Keratinocyte (primary cell): ENCODE measurements at regions not wholly inside any gene's neighbourhood (a gene's known extent, or its start where the extent isn't known, plus 50 kb on each side); places are given as distances from the start of the nearest gene placed in this dataset.

ENCODE experiments used
- DNase-seq: peaks from one replicate; pipeline ENCODE4 v3.0.0-alpha.2; 2011; ENCODE audit warnings: low read depth, missing footprints, low spot score
- FAIRE-seq: peaks from 2 replicates; lab custom pipeline; 2011; peaks lifted over from hg19 to GRCh38; lab: Jason Lieb, UNC
- H2AFZ ChIP-seq: 2 replicates; pipeline ENCODE4 v1.6.0; 2012; ENCODE audit warnings: low read length, control low read depth, inconsistent platforms; ENCODE audit not compliant: control insufficient read depth
- H3K27ac ChIP-seq: 2 replicates; pipeline ENCODE4 v1.5.1; 2011; ENCODE audit warnings: low read length; ENCODE audit not compliant: control insufficient read depth, insufficient read depth
- H3K27me3 ChIP-seq: 3 replicates; pipeline ENCODE4 v1.6.0; 2011; ENCODE audit warnings: low read length; ENCODE audit not compliant: control insufficient read depth, insufficient read depth; ENCODE audit errors: extremely low read depth
- H3K36me3 ChIP-seq, 2 experiments: 2 replicates in 1 of 2; 3 replicates in 1 of 2; pipeline ENCODE4 v1.5.1; 2011; ENCODE audit warnings: low read length in 2 of 2, mild to moderate bottlenecking in 1 of 2; ENCODE audit not compliant: control insufficient read depth in 2 of 2, insufficient read depth in 2 of 2; ENCODE audit errors: extremely low read depth in 1 of 2
- H3K4me1 ChIP-seq: 3 replicates; pipeline ENCODE4 v1.5.1; 2011; ENCODE audit warnings: low read length; ENCODE audit not compliant: control insufficient read depth, insufficient read depth; ENCODE audit errors: extremely low read depth
- H3K4me2 ChIP-seq: 3 replicates; pipeline ENCODE4 v1.6.0; 2011; ENCODE audit warnings: low read depth, low read length; ENCODE audit not compliant: control insufficient read depth, insufficient read depth; ENCODE audit errors: extremely low read depth
- H3K4me3 ChIP-seq, 3 experiments: fragments of 200-600 bp in 1 of 3; sonication (generic) in 1 of 3; 2 replicates in 2 of 3; 3 replicates in 1 of 3; pipeline ENCODE4 v1.5.1; 2011 to 2016; ENCODE audit warnings: low read length in 3 of 3, mild to moderate bottlenecking in 3 of 3, control low read depth in 2 of 3, inconsistent platforms in 1 of 3, low read depth in 1 of 3, mixed read lengths in 1 of 3, mixed run types in 1 of 3, moderate library complexity in 1 of 3; ENCODE audit not compliant: control insufficient read depth in 2 of 3, insufficient read depth in 2 of 3; ENCODE audit errors: extremely low read depth in 1 of 3
- H3K79me2 ChIP-seq: 2 replicates; pipeline ENCODE4 v1.6.0; 2012; ENCODE audit warnings: low read length; ENCODE audit not compliant: control insufficient read depth, insufficient read depth
- H3K9ac ChIP-seq: 3 replicates; pipeline ENCODE4 v1.6.0; 2011; ENCODE audit warnings: low read length; ENCODE audit not compliant: control insufficient read depth, insufficient read depth; ENCODE audit errors: extremely low read depth
- H3K9me1 ChIP-seq: 3 replicates; pipeline ENCODE4 v1.6.0; 2011; ENCODE audit warnings: low read length; ENCODE audit not compliant: control insufficient read depth, insufficient read depth; ENCODE audit errors: extremely low read depth
- H3K9me3 ChIP-seq: 2 replicates; pipeline ENCODE4 v1.5.1; 2012; ENCODE audit warnings: low read depth, low read length; ENCODE audit not compliant: control insufficient read depth
- H4K20me1 ChIP-seq: 3 replicates; pipeline ENCODE4 v1.6.0; 2011; ENCODE audit warnings: low read length; ENCODE audit not compliant: control insufficient read depth, insufficient read depth; ENCODE audit errors: extremely low read depth
- CTCF ChIP-seq, 3 experiments: IDR thresholded peaks in 1 of 3; conservative IDR thresholded peaks in 1 of 3; optimal IDR thresholded peaks in 1 of 3; 2 replicates in 2 of 3; 3 replicates in 1 of 3; pipeline versions ENCODE3 to v1.5.1; 2011; ENCODE audit warnings: low read length in 3 of 3, mild to moderate bottlenecking in 3 of 3, moderate library complexity in 2 of 3, control low read depth in 1 of 3, inconsistent platforms in 1 of 3; ENCODE audit not compliant: insufficient read depth in 2 of 3; ENCODE audit errors: extremely low read depth in 1 of 3
- EZH2 ChIP-seq: IDR thresholded peaks from one replicate; pipeline ENCODE4 v1.6.1; 2012; ENCODE audit warnings: inconsistent platforms, mild to moderate bottlenecking, low read length, moderate library complexity
- dilution Hi-C: fragments of 300-500 bp; cut with MboI; formaldehyde crosslinking; loops from one replicate; pipeline ENCODE4 v1.7.0; 2020; ENCODE audit warnings: low sequenced_read_pairs; ENCODE audit not compliant: extremely low pct_ligation_motif_present

GRCh38 chr5:170440771-170441392, 51.7 kb upstream of the KCNMB1 start:
- dilution Hi-C loops: no loop called here
- Histone ChIP-seq H3K9ac (no peak overlapping the region), H3K79me2 (no peaks in the 10 kb centered on the region), H3K9me3 (no peaks in the 10 kb centered on the region), H4K20me1 (no peaks in the 10 kb centered on the region), H3K4me3 (no peak overlapping the region), H3K9me1 (no peaks in the 10 kb centered on the region), H3K27me3 (no peaks in the 10 kb centered on the region), H2AFZ (no peak overlapping the region), H3K4me2 (no peak overlapping the region), H3K36me3 (no peaks in the 10 kb centered on the region), H3K4me1 (no peaks in the 10 kb centered on the region), H3K27ac (no peak overlapping the region)
- no peak for TF ChIP-seq CTCF (optimal IDR thresholded peaks at IDR 0.05 in 1 of 3, IDR thresholded peaks at IDR 0.05 in 1 of 3, conservative IDR thresholded peaks at IDR 0.05 in 1 of 3; ENCODE audit: extremely low read depth in 1 of 3, insufficient read depth in 2 of 3, low read length in 3 of 3)
- no peak for TF ChIP-seq EZH2
- DNase-seq: no peak
- no peak for FAIRE-seq

DNA sequence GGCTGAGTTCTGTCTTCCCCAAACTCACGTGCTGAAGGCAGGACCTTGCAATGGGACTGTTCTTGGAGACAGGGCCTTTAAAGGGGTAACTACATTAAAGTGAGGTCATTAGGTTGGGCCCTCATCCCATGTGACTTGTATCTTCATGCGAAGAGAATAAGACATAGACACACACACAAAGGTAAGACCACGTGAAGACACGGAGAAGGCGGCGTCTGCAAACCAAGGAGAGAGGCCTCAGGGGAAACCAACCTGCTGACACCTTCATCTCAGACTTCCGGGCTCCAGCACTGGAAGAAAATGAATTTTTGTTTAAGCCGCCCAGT, 50.7 kb upstream of the KCNMB1 start:
- no peak for FAIRE-seq

More for the DNA sequence above, 50.7 kb upstream of the KCNMB1 start:
- Histone ChIP-seq H3K4me3 (no peak overlapping the region), H3K9me3 (no peaks in the 10 kb centered on the region), H3K27me3 (no peaks in the 10 kb centered on the region), H3K27ac (no peak overlapping the region), H3K79me2 (no peaks in the 10 kb centered on the region), H2AFZ (no peak overlapping the region), H3K9ac (no peak overlapping the region), H3K4me2 (no peak overlapping the region), H3K9me1 (no peaks in the 10 kb centered on the region), H3K4me1 (no peaks in the 10 kb centered on the region), H3K36me3 (no peaks in the 10 kb centered on the region), H4K20me1 (peaks cover 3% of the 10 kb centered on the region)
- DNase-seq: no peak
- dilution Hi-C loops: no loop called here
- TF ChIP-seq EZH2: no peak
- TF ChIP-seq CTCF (optimal IDR thresholded peaks at IDR 0.05 in 1 of 3, IDR thresholded peaks at IDR 0.05 in 1 of 3, conservative IDR thresholded peaks at IDR 0.05 in 1 of 3; ENCODE audit: extremely low read depth in 1 of 3, insufficient read depth in 2 of 3, low read length in 3 of 3): no peak
